ENCODE measurements at regions not wholly inside any gene's neighbourhood (a gene's known extent, or its start where the extent isn't known, plus 50 kb on each side); places are given as distances from the start of the nearest gene placed in this dataset.
A peak's percentile ranks its signal among the peaks of the same experiment; 100 is the strongest.

DNA sequence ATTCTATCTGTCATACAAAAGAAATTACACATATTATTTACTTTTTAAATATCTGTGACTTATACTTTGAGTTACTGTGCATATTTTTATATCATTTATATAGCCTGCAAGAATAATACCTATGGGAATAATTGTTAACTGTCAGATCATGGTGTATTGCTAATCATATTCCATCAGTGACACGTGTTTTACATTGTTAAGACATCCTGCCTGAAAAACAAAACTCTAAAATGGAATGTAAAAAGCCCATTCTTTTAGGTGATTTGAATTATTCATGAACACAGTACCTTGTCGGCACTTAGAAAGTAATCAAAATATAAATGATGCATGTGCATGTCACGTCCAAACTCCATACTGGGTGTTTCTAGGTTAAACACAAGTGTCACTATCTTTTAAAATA is 533.8 kb upstream of the PCDH9 start:
- FAIRE-seq, result peak; percentile 47

DNA sequence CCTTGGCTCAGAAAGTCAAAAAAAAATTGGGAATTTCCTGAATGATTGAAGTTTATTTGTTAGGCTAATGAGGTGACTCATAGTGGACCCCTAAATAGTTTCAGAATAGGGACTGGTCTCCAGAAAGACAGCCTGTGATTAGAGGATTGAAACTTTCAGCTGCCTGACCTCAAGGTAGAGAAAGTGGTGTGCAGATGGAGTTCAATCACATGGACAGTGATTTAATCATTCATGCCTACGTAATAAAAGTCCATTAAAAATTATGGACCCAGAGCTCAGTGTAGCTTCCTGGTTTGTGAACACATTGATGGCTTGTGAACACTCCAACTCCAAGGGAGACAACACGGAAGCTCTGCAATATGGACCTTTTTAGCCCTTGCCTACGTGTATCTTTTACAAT is 533.2 kb upstream of the PCDH9 start:
- FAIRE-seq, result no peak

- no peak for FAIRE-seq
These were observed 528.8 kb upstream of the PCDH9 start for GRCh38 chr13:67758975-67759374.

DNA sequence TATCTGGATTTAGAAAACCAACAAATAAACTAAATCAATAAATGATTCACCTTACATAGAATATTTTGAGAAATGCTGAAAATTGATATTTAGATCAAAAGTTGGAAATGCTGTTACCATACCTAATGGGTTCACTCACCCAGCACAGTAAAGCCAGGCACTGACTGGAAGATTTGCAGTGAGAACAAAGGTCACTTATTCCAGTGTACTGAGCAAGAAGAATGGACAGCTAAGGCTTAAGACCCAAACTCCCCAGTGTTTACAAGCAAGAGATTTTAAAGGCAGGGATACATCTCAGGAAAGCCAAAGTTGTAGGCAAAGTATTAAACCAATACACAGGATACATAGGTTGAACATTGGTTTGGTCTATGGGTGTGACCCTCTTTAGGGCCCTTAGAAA is 523.9 kb upstream of the PCDH9 start:
- no peak for FAIRE-seq

DNA sequence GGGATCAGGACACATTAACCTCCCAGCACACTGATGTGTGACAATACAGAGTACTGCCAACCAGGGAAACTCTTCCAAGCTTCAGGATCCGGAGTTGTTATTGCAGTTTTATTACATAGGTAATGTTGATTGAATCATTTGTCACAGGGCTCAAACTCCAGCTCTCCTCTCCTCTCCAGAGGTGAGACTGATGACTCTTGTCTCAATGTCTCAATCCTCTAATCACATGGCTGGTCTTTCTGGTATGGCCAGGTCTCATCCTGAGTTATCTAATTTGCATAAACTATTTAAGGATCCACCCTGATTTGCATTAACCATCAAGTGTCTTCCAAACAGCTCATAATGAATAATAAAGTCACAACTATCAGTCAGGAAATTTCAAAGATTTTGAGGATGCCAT is 522.6 kb upstream of the PCDH9 start:
- FAIRE-seq, result no peak

DNA sequence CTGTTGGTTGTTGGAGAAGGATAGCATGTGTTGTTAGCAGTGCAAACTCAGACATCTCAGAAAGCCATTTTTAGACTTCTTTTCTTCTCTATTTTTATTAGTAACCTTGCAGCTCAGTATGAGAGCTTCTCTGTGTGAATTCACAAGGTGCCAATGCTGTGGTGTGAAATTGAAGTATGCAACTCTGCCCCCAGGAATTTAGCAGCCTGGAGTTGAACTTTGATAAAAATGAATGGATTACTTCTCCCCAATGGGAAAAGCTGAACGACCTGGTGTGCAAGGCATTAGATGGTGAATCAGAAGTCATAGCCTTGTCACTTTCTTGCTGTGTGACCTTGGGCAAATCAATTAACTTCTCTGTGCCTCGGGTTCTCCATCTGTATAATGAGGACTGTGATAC is 512.3 kb upstream of the PCDH9 start:
- FAIRE-seq, result no peak

GRCh38 chr13:67740871-67741535 is 510.9 kb upstream of the PCDH9 start:
- FAIRE-seq, result no peak

DNA sequence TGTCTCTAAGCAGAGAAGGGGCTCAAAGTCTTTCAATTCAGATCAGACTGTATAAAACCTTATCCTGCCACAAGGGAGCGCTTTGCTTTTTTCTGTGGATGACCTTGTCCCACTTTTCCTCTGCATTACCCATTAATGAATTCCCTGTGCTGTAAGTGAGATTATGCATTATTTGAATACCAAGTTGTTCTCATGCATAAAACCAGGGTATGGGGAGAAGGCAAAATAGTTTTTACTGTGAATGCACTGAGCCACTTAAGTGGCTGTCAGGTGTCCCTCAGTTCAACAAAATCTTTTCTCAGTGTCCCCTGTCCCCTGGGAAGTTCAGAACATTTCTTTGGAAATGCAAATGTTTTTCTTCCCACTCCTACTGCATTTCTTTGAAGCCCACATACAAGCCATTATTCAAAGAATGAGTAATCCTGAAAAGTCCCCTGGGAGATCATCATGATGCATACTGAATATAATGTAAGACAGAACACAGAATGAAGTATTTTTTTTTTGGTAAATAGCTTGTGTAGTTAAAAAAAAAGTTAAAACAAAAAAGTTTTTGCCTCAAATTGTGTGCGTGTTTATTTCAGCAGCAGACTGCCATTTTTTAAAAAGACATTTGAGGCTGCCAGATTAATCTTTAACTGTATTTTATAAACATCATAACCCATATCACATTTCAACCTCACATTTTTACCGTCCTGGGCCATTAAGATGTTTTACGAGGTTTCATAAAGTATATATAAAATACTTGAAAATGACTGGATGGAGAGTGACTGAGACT is 506.7 kb upstream of the PCDH9 start:
- peak; percentile 62 for FAIRE-seq

GRCh38 chr13:67735651-67736050 is 505.5 kb upstream of the PCDH9 start:
- FAIRE-seq, result no peak

DNA sequence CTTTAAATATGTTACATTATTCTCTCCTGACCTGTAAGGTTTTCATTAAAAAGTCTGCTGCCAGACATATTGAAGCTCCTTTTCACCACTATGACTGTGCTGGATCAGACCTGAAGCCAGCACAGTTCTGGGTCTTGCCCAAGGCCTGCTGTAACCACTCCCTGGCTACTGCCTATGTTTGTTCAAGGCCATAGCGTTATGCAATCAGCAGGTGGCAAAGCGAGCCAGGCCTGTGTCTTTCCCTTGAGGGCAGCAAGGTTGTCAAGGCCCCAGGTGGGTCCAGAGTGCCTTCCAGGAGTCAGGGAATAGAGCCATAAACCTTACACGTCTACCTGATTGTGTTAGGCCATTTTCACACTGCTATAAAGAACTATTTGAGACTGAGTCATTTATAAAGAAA is 496.8 kb upstream of the PCDH9 start:
- no peak for FAIRE-seq

- FAIRE-seq, result no peak
These were observed 495.9 kb upstream of the PCDH9 start for GRCh38 chr13:67725999-67726398.

GRCh38 chr13:67713571-67713970 is 483.4 kb upstream of the PCDH9 start:
- FAIRE-seq, result no peak

- FAIRE-seq, result no peak
These were observed 466.6 kb upstream of the PCDH9 start for GRCh38 chr13:67696775-67697174.

- no peak for FAIRE-seq
These were observed 434.4 kb upstream of the PCDH9 start for GRCh38 chr13:67664502-67664901.

- FAIRE-seq, result no peak
These were observed 432.9 kb upstream of the PCDH9 start for GRCh38 chr13:67662997-67663396.

DNA sequence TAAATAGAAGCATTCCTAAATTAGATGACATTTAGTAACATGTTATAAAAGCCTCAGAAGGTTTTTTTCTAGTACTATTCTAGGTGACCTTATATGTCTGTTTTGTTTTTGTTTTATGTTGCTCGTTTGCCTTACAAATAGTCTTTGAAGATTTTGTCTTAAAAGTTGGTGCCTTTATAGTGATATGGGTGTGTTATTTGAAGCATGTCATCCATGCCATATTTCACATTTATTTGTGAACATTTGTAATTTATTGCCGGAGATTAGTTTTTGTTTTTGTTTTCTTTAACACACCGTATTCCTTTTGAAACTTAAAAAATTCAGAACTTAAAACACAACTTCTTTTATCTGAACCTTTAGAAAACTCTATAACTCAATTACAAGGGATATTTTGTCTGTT is 422.8 kb upstream of the PCDH9 start:
- FAIRE-seq, result no peak

DNA sequence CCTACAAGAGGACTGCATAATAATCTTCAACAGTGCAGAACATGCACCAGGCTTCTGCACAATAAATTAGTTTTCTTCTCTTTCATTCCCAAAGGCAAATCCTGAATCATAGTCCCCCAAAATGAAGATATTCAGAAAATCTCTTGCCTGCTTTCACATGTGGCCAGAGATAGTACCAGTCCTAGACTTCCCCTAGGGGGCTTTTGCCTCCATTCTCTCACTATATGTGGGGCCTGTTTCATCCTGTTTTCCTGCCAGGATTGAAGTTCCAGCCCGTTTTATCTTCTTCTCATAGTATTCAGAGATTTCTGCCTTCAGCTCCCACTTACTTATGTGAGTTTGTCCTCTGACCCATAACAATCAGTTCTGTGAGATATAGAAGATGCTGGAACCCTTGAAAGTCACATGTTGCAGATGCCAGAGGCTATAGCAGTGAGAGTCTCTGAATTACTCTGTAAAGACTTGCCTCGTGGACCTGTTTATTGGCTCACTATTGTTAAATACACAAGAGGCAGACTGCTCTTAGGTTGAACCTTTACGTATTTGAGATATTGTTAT is 421.9 kb upstream of the PCDH9 start:
- FAIRE-seq, result no peak

DNA sequence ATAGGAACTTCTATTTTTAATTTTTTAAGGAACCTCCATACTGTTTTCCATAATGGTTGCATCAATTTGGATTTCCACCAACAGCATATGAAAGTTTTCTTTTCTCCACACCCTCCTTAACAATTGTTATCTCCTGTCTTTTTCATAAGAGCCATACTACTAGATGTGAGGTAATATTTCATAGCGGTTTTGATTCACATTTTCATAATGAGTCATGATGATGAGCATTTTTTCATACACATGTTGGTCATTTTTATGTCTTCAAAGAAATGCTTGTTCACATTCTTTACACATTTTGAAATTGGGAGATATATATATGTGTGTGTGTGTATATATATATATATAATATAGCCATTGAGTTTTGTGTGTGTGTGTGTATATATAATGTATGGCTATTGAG is 420.3 kb upstream of the PCDH9 start:
- no peak for FAIRE-seq

GRCh38 chr13:67645874-67646467 is 415.8 kb upstream of the PCDH9 start:
- no peak for FAIRE-seq

DNA sequence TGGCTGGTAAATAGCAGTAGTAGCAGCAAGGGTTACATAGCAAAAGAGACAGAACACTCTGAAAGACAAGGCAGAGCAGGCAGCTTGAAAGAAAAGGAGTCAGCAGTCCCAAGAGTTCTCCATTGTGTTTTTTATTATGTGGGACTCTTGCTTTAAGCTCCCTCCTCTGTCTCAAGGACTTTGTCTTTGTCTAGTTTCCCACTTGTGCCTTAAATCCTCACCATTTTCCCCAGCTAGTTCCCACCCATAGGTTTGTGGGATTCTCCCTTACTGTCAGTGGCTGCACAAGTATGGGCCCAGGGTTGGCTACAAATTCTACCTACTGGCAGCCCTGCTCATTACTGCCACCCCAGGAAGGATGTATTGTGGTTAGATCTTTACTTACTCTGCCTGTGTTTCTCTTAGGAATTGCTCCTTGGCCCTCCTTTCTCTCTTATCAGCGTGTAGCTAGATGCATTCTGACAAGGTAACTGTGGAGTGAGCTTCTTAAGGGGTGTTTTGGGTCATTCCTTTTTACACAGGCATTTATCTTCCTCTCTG is 413.4 kb upstream of the PCDH9 start:
- FAIRE-seq, result no peak

DNA sequence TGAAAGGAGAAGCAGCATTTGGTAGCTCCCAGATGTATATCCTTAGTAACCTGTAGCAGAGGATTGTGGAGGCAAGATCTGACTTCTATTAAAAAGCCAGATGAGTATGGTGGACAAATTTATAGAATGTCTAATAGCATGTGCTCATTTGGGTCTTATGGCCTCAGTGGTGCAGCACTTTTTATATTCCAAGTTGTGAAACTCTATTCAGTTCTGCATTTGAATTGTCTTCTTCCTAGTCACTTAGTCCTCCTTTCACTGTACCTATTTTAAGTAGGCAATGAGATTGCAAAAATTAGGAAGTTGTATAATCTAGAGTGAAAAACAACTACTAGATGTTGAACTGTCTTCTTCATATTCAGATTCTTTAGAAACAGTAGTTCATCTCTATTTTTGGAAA is 412.5 kb upstream of the PCDH9 start:
- FAIRE-seq, result no peak

GRCh38 chr13:67635754-67636153 is 405.6 kb upstream of the PCDH9 start:
- FAIRE-seq, result no peak

DNA sequence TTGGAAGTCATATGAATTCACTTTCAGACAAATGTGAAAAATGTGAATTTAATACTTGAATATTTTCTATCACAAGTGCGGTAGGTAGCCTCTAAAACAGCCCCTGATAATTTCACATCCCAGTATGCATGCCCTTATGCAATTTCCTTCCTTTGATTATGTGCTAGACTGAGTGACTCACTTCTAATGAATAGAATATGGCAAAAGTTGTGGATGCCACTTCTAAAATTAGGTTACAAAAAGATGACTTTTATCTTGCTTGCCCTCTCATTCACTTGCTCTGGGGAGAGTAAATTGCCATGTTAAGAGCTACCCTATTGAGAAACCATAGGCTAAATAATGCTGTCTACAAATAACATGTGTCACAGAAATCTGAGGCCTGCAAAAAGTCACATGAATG is 402.5 kb upstream of the PCDH9 start:
- FAIRE-seq, result no peak

- no peak for FAIRE-seq
These were observed 400.5 kb upstream of the PCDH9 start for GRCh38 chr13:67630640-67631039.

Data from colon (tissue), 2 donors.